ENCODE measurements at regions not wholly inside any gene's neighbourhood (a gene's known extent, or its start where the extent isn't known, plus 50 kb on each side); places are given as distances from the start of the nearest gene placed in this dataset.

DNA sequence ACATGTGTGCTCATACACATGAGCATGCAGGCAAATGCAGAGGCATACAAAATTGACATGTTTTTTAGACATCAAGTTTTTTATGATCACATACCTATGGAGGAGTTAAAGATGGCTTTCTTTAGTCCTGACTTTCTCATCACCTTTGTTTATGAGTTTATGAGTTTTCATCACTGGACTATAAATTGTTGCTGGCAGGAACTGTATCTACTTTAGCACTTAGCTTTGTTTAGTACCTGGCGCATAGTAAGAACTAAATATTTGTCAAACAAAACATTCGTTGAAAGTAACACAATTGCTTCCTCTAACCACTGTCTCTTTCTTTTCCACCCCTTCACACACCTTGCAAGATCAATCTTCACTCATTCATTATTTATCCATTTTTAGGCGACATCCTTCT lies 182.6 kb downstream of the SUCNR1 start:
- H3K4me3 ChIP-seq (ENCODE audit: control insufficient read depth, low read depth, low read length), result no peak overlapping the region
- TF ChIP-seq, protein P1, sequence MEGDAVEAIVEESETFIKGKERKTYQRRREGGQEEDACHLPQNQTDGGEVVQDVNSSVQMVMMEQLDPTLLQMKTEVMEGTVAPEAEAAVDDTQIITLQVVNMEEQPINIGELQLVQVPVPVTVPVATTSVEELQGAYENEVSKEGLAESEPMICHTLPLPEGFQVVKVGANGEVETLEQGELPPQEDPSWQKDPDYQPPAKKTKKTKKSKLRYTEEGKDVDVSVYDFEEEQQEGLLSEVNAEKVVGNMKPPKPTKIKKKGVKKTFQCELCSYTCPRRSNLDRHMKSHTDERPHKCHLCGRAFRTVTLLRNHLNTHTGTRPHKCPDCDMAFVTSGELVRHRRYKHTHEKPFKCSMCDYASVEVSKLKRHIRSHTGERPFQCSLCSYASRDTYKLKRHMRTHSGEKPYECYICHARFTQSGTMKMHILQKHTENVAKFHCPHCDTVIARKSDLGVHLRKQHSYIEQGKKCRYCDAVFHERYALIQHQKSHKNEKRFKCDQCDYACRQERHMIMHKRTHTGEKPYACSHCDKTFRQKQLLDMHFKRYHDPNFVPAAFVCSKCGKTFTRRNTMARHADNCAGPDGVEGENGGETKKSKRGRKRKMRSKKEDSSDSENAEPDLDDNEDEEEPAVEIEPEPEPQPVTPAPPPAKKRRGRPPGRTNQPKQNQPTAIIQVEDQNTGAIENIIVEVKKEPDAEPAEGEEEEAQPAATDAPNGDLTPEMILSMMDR (conservative IDR thresholded peaks at IDR 0.05; ENCODE audit: control insufficient read depth, insufficient read depth, low read depth, low read length), result no peak
- no peak for DNase-seq (ENCODE audit: low read depth)

- TF ChIP-seq, protein P1 (conservative IDR thresholded peaks at IDR 0.05; ENCODE audit: control insufficient read depth, insufficient read depth, low read depth, low read length), result no peak
- no peak for DNase-seq (ENCODE audit: low read depth)
- H3K4me3 ChIP-seq (ENCODE audit: control insufficient read depth, low read depth, low read length), result no peak overlapping the region
Measured at GRCh38 chr3:152056481-152056880, 183.0 kb downstream of the SUCNR1 start.

GRCh38 chr3:152056987-152057386 lies 183.5 kb downstream of the SUCNR1 start:
- TF ChIP-seq, protein P1 (conservative IDR thresholded peaks at IDR 0.05; ENCODE audit: control insufficient read depth, insufficient read depth, low read depth, low read length), result no peak
- no peak overlapping the region for H3K4me3 ChIP-seq (ENCODE audit: control insufficient read depth, low read depth, low read length)
- no peak for DNase-seq (ENCODE audit: low read depth)

DNA sequence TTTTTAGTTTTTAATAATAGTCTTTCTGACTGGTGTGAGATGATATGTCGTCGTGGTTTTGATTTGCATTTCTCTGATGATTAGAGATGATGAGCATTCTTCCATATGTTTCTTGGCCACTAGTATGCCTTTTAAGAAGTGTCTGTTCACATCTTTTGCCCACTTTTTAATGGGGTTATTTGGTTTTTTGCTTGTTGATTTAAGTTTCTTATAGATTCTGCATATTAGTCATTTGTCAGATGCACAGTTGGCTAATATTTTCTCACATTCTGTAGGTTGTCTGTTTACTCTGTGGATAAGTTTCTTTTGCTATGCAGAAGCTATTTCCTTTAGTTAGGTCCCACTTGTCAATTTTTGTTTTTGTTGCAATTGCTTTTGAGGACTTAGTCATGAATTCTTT lies 185.4 kb downstream of the SUCNR1 start:
- no peak overlapping the region for H3K4me3 ChIP-seq (ENCODE audit: control insufficient read depth, low read depth, low read length)
- TF ChIP-seq, protein P1 (conservative IDR thresholded peaks at IDR 0.05; ENCODE audit: control insufficient read depth, insufficient read depth, low read depth, low read length), result no peak
- no peak for DNase-seq (ENCODE audit: low read depth)

GRCh38 chr3:152060701-152061100 lies 187.3 kb downstream of the SUCNR1 start:
- no peak for DNase-seq (ENCODE audit: low read depth)
- H3K4me3 ChIP-seq (ENCODE audit: control insufficient read depth, low read depth, low read length), result no peak overlapping the region
- TF ChIP-seq, protein P1 (conservative IDR thresholded peaks at IDR 0.05; ENCODE audit: control insufficient read depth, insufficient read depth, low read depth, low read length), result no peak

- DNase-seq (ENCODE audit: low read depth), result no peak
- TF ChIP-seq, protein P1 (conservative IDR thresholded peaks at IDR 0.05; ENCODE audit: control insufficient read depth, insufficient read depth, low read depth, low read length), result no peak
- H3K4me3 ChIP-seq (ENCODE audit: control insufficient read depth, low read depth, low read length), result no peak overlapping the region
Measured at GRCh38 chr3:152061296-152061695, 187.9 kb downstream of the SUCNR1 start.

DNA sequence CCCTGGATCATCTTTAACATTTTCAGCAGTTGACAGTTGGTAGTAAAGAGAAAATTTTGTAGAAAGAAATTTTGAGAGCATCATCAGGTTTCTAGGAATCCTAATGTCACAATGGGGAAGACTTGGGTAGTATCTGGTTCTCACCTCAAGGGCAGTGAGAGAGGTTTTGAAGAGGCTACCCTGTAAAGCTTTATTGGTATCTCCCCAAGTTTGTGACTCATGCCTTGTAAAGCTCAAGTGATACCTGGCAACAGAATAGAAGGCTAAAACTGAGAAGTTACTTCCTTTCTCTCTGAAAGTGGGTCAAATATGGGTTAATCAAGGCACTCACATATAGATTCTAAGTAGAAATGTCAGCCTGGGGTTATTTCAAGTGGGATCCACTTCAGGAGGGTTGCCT lies 196.4 kb downstream of the SUCNR1 start:
- peak; percentile 17 for DNase-seq (ENCODE audit: low read depth)
- no peak overlapping the region for H3K4me3 ChIP-seq (ENCODE audit: control insufficient read depth, low read depth, low read length)
- TF ChIP-seq, protein P1 (conservative IDR thresholded peaks at IDR 0.05; ENCODE audit: control insufficient read depth, insufficient read depth, low read depth, low read length), result no peak
